Adrenal gland (tissue), 9 donors: ENCODE measurements at regions not wholly inside any gene's neighbourhood (a gene's known extent, or its start where the extent isn't known, plus 50 kb on each side); places are given as distances from the start of the nearest gene placed in this dataset.

ENCODE experiments used
- DNase-seq, 7 donors: peaks; one replicate each; pipeline ENCODE4 v3.0.0-alpha.2; 2019 to 2020
- H3K27ac ChIP-seq, 5 donors: fragments of 200-600 bp; sonication (generic) in 4 of 5; 1 replicate in 3 of 5; 2 replicates in 2 of 5; pipeline versions ENCODE4 v1.5.1 to v1.8.0; 2016 to 2020; ENCODE audit warnings: mild to moderate bottlenecking in 1 of 5
- H3K27me3 ChIP-seq: fragments of 200-600 bp; 2 replicates; pipeline ENCODE4 v1.8.0; 2021
- H3K36me3 ChIP-seq, 2 donors: fragments of 200-600 bp; replicated peaks in 1 of 2; 1 replicate in 1 of 2; 2 replicates in 1 of 2; pipeline versions ENCODE4 v1.5.1 to v1.8.0; 2018 to 2022
- H3K4me1 ChIP-seq, 2 donors: fragments of 200-600 bp; replicated peaks in 1 of 2; 1 replicate in 1 of 2; 2 replicates in 1 of 2; pipeline versions ENCODE4 v1.5.1 to v1.8.0; 2018 to 2021
- H3K4me3 ChIP-seq, 4 donors: fragments of 200-600 bp; sonication (generic) in 3 of 4; one replicate each; pipeline ENCODE4 v1.5.1; 2016 to 2018
- H3K9me3 ChIP-seq, 3 donors: fragments of 200-600 bp; sonication (generic) in 1 of 3; replicated peaks in 1 of 3; 1 replicate in 2 of 3; 2 replicates in 1 of 3; pipeline versions ENCODE4 v1.5.1 to v1.8.0; 2016 to 2021
- CTCF ChIP-seq, 6 experiments: fragments of 450-650 bp in 4 of 6; fragments of 200-600 bp in 2 of 6; sonication (generic) in 1 of 6; IDR thresholded peaks; 1 replicate in 5 of 6; 2 replicates in 1 of 6; pipeline versions ENCODE4 v1.5.1 to v1.8.0; 2016 to 2021; ENCODE audit warnings: antibody characterized with exemption in 6 of 6, mild to moderate bottlenecking in 2 of 6, moderate library complexity in 1 of 6
- POLR2A ChIP-seq, 2 donors: fragments of 450-650 bp; IDR thresholded peaks; one replicate each; pipeline ENCODE4 v1.6.1; 2017; ENCODE audit warnings: antibody characterized with exemption in 2 of 2, mild to moderate bottlenecking in 2 of 2, moderate library complexity in 1 of 2
- WGBS, 4 donors: extraction: QIAGEN DNeasy Blood & Tissue Kit in 2 of 4; methylation state at CpG; one replicate each; pipeline versions ENCODE4 v1.1.5 to v1.1.7; 2013 to 2017; 5-methylcytosine and 5-hydroxymethylcytosine counted together
- intact Hi-C, 2 donors: fragments of 100-400 bp; cut with DNase I; formaldehyde crosslinking; loops; one replicate each; pipeline versions ENCODE4 v1.14.1 to v1.15.0; 2022 to 2023
- donor health status: healthy with polysubstance abuse.
- donor health status: Bipolar disorder and iron deficiency.
- donor health status: DM: yes; HTN: yes; CAD: no.
- donor health status: DM: no; HTN: no; CAD: no.
- donor health status: DM: no; HTN: no; CAD: no.

DNA sequence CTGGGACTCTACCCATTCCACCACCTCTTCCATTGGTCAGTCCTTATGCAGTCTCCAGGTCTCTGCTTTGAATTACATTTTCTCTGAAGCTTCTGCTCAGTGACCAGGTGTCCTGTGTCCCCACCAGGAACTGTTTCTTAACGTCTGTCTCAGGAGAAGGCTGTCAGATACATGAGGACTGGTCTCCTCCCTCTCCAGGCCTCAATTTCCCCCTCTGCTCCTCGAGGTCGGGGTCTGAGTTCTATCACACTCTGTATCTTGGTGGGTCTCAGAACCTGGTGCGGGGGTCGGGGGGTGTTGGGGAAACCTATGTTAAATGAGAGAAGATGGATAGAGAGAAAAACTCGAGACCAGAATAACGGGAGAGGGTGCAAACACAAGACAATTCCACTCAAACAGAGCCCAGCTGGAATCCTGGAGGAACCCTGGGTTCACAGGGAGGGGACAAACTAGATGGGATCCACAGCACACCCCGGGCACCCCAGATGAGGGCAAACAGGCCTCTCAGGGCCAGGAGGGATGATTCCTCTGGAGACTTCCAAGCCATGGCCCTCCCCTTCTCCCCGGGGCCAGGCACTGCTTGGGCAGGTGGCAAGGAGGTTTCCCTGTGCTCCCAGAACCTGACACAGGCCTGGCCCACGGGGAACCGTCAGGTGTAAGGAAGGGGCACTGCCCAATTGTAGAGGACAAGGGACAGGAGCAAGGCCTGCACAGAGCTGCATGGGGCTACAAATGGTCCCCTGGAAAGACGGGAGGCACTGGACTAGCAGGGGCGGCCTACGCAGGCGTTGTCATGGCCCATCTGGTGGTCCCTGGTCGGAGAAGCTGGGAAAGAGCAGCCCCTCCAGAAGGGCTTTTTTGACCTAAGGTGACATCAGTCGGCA lies 313.2 kb upstream of the DIO3 start:
- Histone ChIP-seq H3K9me3 (no peaks in the 10 kb centered on the region), H3K4me1 (no peaks in the 10 kb centered on the region), H3K27me3 (no peaks in the 10 kb centered on the region), H3K36me3 (no peaks in the 10 kb centered on the region), H3K27ac (no peak overlapping the region), H3K4me3 (no peak overlapping the region)
- TF ChIP-seq POLR2A (IDR thresholded peaks at IDR 0.05) = no peak
- TF ChIP-seq CTCF (IDR thresholded peaks at IDR 0.05) = no peak
- intact Hi-C loops = no loop called here
- 84 to 87% (median 86%) methylated on average over 16 to 17 of the region's 17 CpGs for WGBS, 4 donors
- DNase-seq = no peak

GRCh38 chr14:101248840-101249675 lies 312.2 kb upstream of the DIO3 start:
- intact Hi-C loops = no loop called here
- DNase-seq = no peak

DNA sequence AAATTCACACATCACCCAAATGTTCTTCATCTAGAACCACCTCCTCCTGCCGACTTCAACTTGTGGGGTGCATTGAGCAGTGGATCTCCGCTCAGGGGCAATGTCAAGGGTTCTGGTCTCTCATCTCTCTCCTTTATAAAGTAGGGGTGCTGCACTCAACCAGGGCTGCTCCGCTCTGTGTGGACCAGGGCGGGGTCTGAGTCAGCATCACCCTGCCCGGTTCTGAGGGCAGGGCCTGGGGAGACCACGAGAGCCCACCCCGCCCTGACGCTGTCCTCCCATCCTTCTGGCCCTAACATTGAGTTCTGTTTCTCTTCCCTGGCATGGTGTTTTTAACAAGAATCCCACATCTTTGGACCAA lies 311.6 kb upstream of the DIO3 start:
- H3K9me3 ChIP-seq = no peaks in the 10 kb centered on the region
- no peak overlapping the region for H3K27ac ChIP-seq
- H3K27me3 ChIP-seq = no peaks in the 10 kb centered on the region
- 91 to 95% (median 93%) methylated on average over 7 to 8 of the region's 8 CpGs for WGBS, 4 donors
- TF ChIP-seq CTCF (IDR thresholded peaks at IDR 0.05) (no peak), POLR2A (IDR thresholded peaks at IDR 0.05) (no peak)
- no peaks in the 10 kb centered on the region for H3K4me1 ChIP-seq
- intact Hi-C loops = no loop called here
- no peak overlapping the region for H3K4me3 ChIP-seq
- no peak for DNase-seq
- no peaks in the 10 kb centered on the region for H3K36me3 ChIP-seq

More at GRCh38 chr14:101248840-101249675, 312.2 kb upstream of the DIO3 start:
- H3K27me3 ChIP-seq = no peaks in the 10 kb centered on the region
- WGBS, 4 donors = 83 to 87% (median 85%) methylated on average over 12 to 18 of the region's 18 CpGs
- no peak overlapping the region for H3K27ac ChIP-seq
- TF ChIP-seq POLR2A (IDR thresholded peaks at IDR 0.05) = no peak
- TF ChIP-seq CTCF (IDR thresholded peaks at IDR 0.05) = no peak
- no peak overlapping the region for H3K4me3 ChIP-seq
- no peaks in the 10 kb centered on the region for H3K36me3 ChIP-seq
- H3K9me3 ChIP-seq = no peaks in the 10 kb centered on the region
- H3K4me1 ChIP-seq = no peaks in the 10 kb centered on the region

- intact Hi-C loops = no loop called here
- 78 to 86% (median 85%) methylated on average over 10 to 17 of the region's 17 CpGs for WGBS, 4 donors
- H3K4me1 ChIP-seq = no peaks in the 10 kb centered on the region
- H3K36me3 ChIP-seq = no peaks in the 10 kb centered on the region
- no peaks in the 10 kb centered on the region for H3K9me3 ChIP-seq
- no peak for TF ChIP-seq CTCF (IDR thresholded peaks at IDR 0.05)
- TF ChIP-seq POLR2A (IDR thresholded peaks at IDR 0.05) = no peak
- H3K27ac ChIP-seq = no peak overlapping the region
- no peaks in the 10 kb centered on the region for H3K27me3 ChIP-seq
- H3K4me3 ChIP-seq = no peak overlapping the region
- DNase-seq = no peak
These were observed 310.9 kb upstream of the DIO3 start for GRCh38 chr14:101250336-101250947.
